SK-N-SH treated with all-trans-retinoic acid at 6 μM for 48 hours (cell line): ENCODE measurements at regions not wholly inside any gene's neighbourhood (a gene's known extent, or its start where the extent isn't known, plus 50 kb on each side); places are given as distances from the start of the nearest gene placed in this dataset.

Experiments used
- ARNTL ChIP-seq: fragments of 450-650 bp; formaldehyde crosslinking; IDR thresholded peaks from 2 replicates; pipeline ENCODE4 v1.5.0; 2020; ENCODE audit warnings: low read depth, mild to moderate bottlenecking, moderate library complexity, borderline replicate concordance
- CREB5 ChIP-seq: fragments of 250-450 bp; sonication (Bioruptor Pico); IDR thresholded peaks from 2 replicates; pipeline ENCODE4 v1.5.1; 2020; ENCODE audit warnings: low read depth, mild to moderate bottlenecking, moderate library complexity
- GLIS3 ChIP-seq: fragments of 250-450 bp; sonication (Bioruptor Pico); IDR thresholded peaks from 2 replicates; pipeline ENCODE4 v1.5.0; 2020; ENCODE audit warnings: mild to moderate bottlenecking, moderate library complexity
- PPARA ChIP-seq: fragments of 250-450 bp; sonication (Bioruptor Pico); IDR thresholded peaks from 2 replicates; pipeline ENCODE4 v1.5.0; 2020; ENCODE audit warnings: mild to moderate bottlenecking, borderline replicate concordance
- RARB ChIP-seq: fragments of 250-450 bp; sonication (Bioruptor Pico); IDR thresholded peaks from 2 replicates; pipeline ENCODE4 v1.8.0; 2021; ENCODE audit warnings: mild to moderate bottlenecking, moderate library complexity
- ZC3H10 ChIP-seq: fragments of 250-450 bp; sonication (Bioruptor Pico); IDR thresholded peaks from 2 replicates; pipeline ENCODE4 v1.5.1; 2021; ENCODE audit warnings: mild to moderate bottlenecking, moderate library complexity
- TF ChIP-seq, protein P1 (sequence below): fragments of 250-450 bp; sonication (Bioruptor Pico); IDR thresholded peaks from 2 replicates; pipeline ENCODE4 v1.5.1; 2021; ENCODE audit warnings: mild to moderate bottlenecking, moderate library complexity

- TF ChIP-seq, protein P1, sequence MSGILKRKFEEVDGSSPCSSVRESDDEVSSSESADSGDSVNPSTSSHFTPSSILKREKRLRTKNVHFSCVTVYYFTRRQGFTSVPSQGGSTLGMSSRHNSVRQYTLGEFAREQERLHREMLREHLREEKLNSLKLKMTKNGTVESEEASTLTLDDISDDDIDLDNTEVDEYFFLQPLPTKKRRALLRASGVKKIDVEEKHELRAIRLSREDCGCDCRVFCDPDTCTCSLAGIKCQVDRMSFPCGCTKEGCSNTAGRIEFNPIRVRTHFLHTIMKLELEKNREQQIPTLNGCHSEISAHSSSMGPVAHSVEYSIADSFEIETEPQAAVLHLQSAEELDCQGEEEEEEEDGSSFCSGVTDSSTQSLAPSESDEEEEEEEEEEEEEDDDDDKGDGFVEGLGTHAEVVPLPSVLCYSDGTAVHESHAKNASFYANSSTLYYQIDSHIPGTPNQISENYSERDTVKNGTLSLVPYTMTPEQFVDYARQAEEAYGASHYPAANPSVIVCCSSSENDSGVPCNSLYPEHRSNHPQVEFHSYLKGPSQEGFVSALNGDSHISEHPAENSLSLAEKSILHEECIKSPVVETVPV (CRISPR knock-in tag), result no peak
- TF ChIP-seq ARNTL (CRISPR knock-in tag) (no peak), CREB5 (CRISPR knock-in tag) (no peak), PPARA (CRISPR knock-in tag) (no peak), ZC3H10 (CRISPR knock-in tag) (no peak), GLIS3 (CRISPR knock-in tag) (no peak), RARB (CRISPR knock-in tag) (no peak)
Observed at GRCh38 chr5:16311666-16312065, 132.1 kb upstream of the MARCHF11 start.
